ENCODE measurements at regions not wholly inside any gene's neighbourhood (a gene's known extent, or its start where the extent isn't known, plus 50 kb on each side); places are given as distances from the start of the nearest gene placed in this dataset.

DNA sequence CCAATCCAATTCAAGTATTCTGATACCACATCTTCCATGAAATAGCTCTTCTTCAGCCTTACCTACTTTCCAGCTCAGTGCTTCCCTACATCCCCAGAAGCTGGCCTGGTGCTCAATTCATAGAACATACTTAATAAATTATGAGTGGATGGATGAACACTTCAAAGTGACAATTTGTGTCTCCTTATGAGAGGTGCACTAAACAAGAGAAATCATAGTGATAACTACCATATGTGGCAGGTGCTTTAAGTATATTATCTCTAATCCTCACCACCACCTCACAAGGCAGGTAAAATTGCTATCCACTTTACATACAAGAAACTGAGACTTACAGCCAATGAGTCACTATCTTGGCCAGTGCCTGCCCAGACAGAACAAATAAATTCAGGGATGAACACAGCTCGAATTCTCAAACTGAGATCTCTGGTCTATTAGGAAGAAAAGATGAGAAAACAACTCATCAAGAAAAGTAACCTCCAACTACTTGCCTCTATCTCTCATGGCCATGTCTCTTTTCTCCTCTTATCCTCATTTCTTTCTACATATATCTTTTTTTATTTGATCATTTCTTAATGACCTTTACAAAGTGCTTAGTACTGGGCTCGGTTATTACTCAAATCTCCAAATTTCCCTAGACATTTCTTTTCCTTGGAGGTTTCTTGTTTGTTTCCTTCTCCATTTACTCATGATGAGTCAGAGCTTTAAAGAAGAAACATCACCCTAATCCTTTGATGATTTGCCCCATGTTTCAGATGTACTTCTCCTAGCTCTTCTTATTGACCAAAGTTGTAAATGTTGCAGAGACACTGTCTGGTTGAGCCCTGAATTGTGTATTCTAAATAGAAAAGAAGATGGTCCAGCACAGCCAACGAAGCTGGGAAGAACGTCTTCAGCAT lies 161.5 kb downstream of the RPS29 start:
- no peaks in the 10 kb centered on the region for H3K9me2 ChIP-seq (replicated peaks; ENCODE audit: control insufficient read depth, low read length)
- no peaks in the 10 kb centered on the region for H3K79me2 ChIP-seq (ENCODE audit: control insufficient read depth, low read length)
- H4K20me1 ChIP-seq (ENCODE audit: control insufficient read depth, insufficient read depth, low read depth, low read length) = no peaks in the 10 kb centered on the region
- H3K27me3 ChIP-seq (ENCODE audit: control insufficient read depth, low read length) = peaks cover 6% of the 10 kb centered on the region; the same call in 1 of the 2 replicates
- H3K4me2 ChIP-seq (ENCODE audit: low read length) = no peak overlapping the region
- H3K27ac ChIP-seq (ENCODE audit: low read depth, low read length) = no peak overlapping the region
- H3K36me3 ChIP-seq (ENCODE audit: control insufficient read depth, low read length) = no peaks in the 10 kb centered on the region
- no peaks in the 10 kb centered on the region for H3K4me1 ChIP-seq (ENCODE audit: control insufficient read depth, low read length)
- H3K4me3 ChIP-seq (ENCODE audit: low read length) = no peak overlapping the region
- no peaks in the 10 kb centered on the region for H3F3A ChIP-seq (ENCODE audit: control insufficient read depth, insufficient read depth)
- TF ChIP-seq EZH2phosphoT487 (IDR thresholded peaks at IDR 0.05; ENCODE audit: borderline replicate concordance, low read length) = no peak
- TF ChIP-seq, protein P1, sequence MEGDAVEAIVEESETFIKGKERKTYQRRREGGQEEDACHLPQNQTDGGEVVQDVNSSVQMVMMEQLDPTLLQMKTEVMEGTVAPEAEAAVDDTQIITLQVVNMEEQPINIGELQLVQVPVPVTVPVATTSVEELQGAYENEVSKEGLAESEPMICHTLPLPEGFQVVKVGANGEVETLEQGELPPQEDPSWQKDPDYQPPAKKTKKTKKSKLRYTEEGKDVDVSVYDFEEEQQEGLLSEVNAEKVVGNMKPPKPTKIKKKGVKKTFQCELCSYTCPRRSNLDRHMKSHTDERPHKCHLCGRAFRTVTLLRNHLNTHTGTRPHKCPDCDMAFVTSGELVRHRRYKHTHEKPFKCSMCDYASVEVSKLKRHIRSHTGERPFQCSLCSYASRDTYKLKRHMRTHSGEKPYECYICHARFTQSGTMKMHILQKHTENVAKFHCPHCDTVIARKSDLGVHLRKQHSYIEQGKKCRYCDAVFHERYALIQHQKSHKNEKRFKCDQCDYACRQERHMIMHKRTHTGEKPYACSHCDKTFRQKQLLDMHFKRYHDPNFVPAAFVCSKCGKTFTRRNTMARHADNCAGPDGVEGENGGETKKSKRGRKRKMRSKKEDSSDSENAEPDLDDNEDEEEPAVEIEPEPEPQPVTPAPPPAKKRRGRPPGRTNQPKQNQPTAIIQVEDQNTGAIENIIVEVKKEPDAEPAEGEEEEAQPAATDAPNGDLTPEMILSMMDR (IDR thresholded peaks at IDR 0.05; ENCODE audit: low read depth, low read length, poor library complexity, severe bottlenecking) = no peak
- H3K9me3 ChIP-seq (ENCODE audit: control insufficient read depth, insufficient read depth, low read length) = no peaks in the 10 kb centered on the region

DNA sequence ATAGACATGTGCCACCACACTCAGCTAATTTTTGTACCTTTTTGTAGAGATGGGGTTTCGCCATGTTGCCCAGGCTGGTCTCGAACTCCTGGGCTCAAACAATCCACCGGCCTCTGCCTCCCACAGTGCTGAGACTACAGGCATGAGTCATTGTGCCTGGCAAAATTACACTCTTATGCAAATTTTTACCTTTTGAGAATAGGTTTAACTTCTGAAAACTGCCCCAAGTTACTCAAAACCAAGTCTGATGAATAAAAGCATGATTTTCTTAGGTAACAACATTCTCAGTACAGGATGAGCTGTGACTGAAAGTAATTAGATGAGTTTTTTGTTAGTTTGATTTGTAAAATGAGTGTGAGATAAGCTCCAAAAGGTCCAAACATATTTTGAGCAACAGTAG lies 166.0 kb downstream of the RPS29 start:
- no peaks in the 10 kb centered on the region for H3K36me3 ChIP-seq (ENCODE audit: control insufficient read depth, low read length)
- H4K20me1 ChIP-seq (ENCODE audit: control insufficient read depth, insufficient read depth, low read depth, low read length) = no peaks in the 10 kb centered on the region
- H3K27me3 ChIP-seq (ENCODE audit: control insufficient read depth, low read length) = peaks cover 15% of the 10 kb centered on the region
- no peak overlapping the region for H3K4me2 ChIP-seq (ENCODE audit: low read length)
- H3K79me2 ChIP-seq (ENCODE audit: control insufficient read depth, low read length) = no peaks in the 10 kb centered on the region
- H3K9me3 ChIP-seq (ENCODE audit: control insufficient read depth, insufficient read depth, low read length) = no peaks in the 10 kb centered on the region
- no peaks in the 10 kb centered on the region for H3K4me1 ChIP-seq (ENCODE audit: control insufficient read depth, low read length)
- no peaks in the 10 kb centered on the region for H3F3A ChIP-seq (ENCODE audit: control insufficient read depth, insufficient read depth)
- H3K27ac ChIP-seq (ENCODE audit: low read depth, low read length) = no peak overlapping the region
- no peaks in the 10 kb centered on the region for H3K9me2 ChIP-seq (replicated peaks; ENCODE audit: control insufficient read depth, low read length)
- no peak overlapping the region for H3K4me3 ChIP-seq (ENCODE audit: low read length)
- TF ChIP-seq, protein P1 (IDR thresholded peaks at IDR 0.05; ENCODE audit: low read depth, low read length, poor library complexity, severe bottlenecking) = no peak
- TF ChIP-seq EZH2phosphoT487 (IDR thresholded peaks at IDR 0.05; ENCODE audit: borderline replicate concordance, low read length) = no peak

DNA sequence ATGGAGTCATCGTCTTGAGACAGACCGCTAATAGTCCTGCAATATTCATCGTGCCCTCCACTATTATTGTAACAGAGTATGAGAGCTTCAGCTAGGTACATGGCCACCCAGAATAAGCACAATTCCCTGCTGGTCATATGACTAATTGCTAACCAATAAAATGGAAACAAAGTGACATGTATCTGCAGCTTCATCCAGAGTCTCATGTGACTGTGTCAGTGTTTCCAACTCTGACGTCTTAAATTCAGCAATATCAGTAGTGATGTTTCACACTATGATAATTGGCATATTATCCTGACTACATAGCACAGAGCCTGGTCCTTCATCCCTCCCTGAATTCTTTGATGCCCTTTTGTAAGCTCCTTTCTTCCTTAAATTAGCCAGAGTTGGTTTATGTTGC lies 167.4 kb downstream of the RPS29 start:
- H3K79me2 ChIP-seq (ENCODE audit: control insufficient read depth, low read length) = no peaks in the 10 kb centered on the region
- no peak for TF ChIP-seq EZH2phosphoT487 (IDR thresholded peaks at IDR 0.05; ENCODE audit: borderline replicate concordance, low read length)
- H4K20me1 ChIP-seq (ENCODE audit: control insufficient read depth, insufficient read depth, low read depth, low read length) = no peaks in the 10 kb centered on the region
- H3K9me2 ChIP-seq (replicated peaks; ENCODE audit: control insufficient read depth, low read length) = no peaks in the 10 kb centered on the region
- no peaks in the 10 kb centered on the region for H3K36me3 ChIP-seq (ENCODE audit: control insufficient read depth, low read length)
- no peak overlapping the region for H3K4me2 ChIP-seq (ENCODE audit: low read length)
- no peaks in the 10 kb centered on the region for H3K4me1 ChIP-seq (ENCODE audit: control insufficient read depth, low read length)
- no peaks in the 10 kb centered on the region for H3K9me3 ChIP-seq (ENCODE audit: control insufficient read depth, insufficient read depth, low read length)
- H3K27ac ChIP-seq (ENCODE audit: low read depth, low read length) = no peak overlapping the region
- peaks cover 15% of the 10 kb centered on the region for H3K27me3 ChIP-seq (ENCODE audit: control insufficient read depth, low read length)
- H3K4me3 ChIP-seq (ENCODE audit: low read length) = no peak overlapping the region
- no peaks in the 10 kb centered on the region for H3F3A ChIP-seq (ENCODE audit: control insufficient read depth, insufficient read depth)

DNA sequence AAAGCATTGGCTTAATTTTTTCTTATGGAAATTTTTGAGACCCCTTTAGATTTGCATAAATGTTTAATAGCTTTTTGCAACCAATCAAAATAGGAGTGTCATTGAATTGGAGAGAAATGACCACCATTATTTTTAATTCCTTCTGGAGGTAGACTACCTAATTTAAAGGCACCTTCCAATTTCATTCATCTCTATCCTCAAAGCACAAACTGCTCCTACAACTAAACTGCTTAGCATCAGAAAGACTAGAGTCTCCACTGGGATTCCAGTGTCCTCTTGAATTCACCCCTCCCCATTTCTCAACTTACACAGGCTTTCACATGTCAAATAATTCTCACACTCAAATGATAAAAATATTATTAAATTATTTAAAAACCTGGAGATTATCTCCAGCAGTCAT lies 168.4 kb downstream of the RPS29 start:
- Histone ChIP-seq H3K4me1 (ENCODE audit: control insufficient read depth, low read length) (no peaks in the 10 kb centered on the region), H3K27ac (ENCODE audit: low read depth, low read length) (no peak overlapping the region), H3K9me3 (ENCODE audit: control insufficient read depth, insufficient read depth, low read length) (no peaks in the 10 kb centered on the region), H3F3A (ENCODE audit: control insufficient read depth, insufficient read depth) (no peaks in the 10 kb centered on the region), H3K27me3 (ENCODE audit: control insufficient read depth, low read length) (peaks cover 15% of the 10 kb centered on the region), H3K4me3 (ENCODE audit: low read length) (no peak overlapping the region), H4K20me1 (ENCODE audit: control insufficient read depth, insufficient read depth, low read depth, low read length) (no peaks in the 10 kb centered on the region), H3K4me2 (ENCODE audit: low read length) (no peak overlapping the region), H3K36me3 (ENCODE audit: control insufficient read depth, low read length) (no peaks in the 10 kb centered on the region), H3K9me2 (replicated peaks; ENCODE audit: control insufficient read depth, low read length) (no peaks in the 10 kb centered on the region), H3K79me2 (ENCODE audit: control insufficient read depth, low read length) (no peaks in the 10 kb centered on the region)
- no peak for TF ChIP-seq EZH2phosphoT487 (IDR thresholded peaks at IDR 0.05; ENCODE audit: borderline replicate concordance, low read length)
- TF ChIP-seq, protein P1 (IDR thresholded peaks at IDR 0.05; ENCODE audit: low read depth, low read length, poor library complexity, severe bottlenecking) = no peak
